ENCODE measurements at regions not wholly inside any gene's neighbourhood (a gene's known extent, or its start where the extent isn't known, plus 50 kb on each side); places are given as distances from the start of the nearest gene placed in this dataset.

- DNase-seq = no peak
Measured at GRCh38 chr17:13740686-13741085, 139.0 kb upstream of the HS3ST3A1 start.

GRCh38 chr17:13741744-13742143, 140.0 kb upstream of the HS3ST3A1 start:
- no peak for DNase-seq

GRCh38 chr17:13743906-13744305, 142.2 kb upstream of the HS3ST3A1 start:
- DNase-seq = no peak

GRCh38 chr17:13746404-13746803, 144.7 kb upstream of the HS3ST3A1 start:
- DNase-seq = no peak

- no peak for DNase-seq
Measured at GRCh38 chr17:13749166-13749890, 147.6 kb upstream of the HS3ST3A1 start.

GRCh38 chr17:13749891-13750235, 148.1 kb upstream of the HS3ST3A1 start:
- no peak for DNase-seq

GRCh38 chr17:13750816-13751793, 149.4 kb upstream of the HS3ST3A1 start:
- no peak for DNase-seq

- no peak for DNase-seq
Measured at GRCh38 chr17:13753154-13753553, 151.4 kb upstream of the HS3ST3A1 start.

- no peak for DNase-seq
Measured at GRCh38 chr17:13753771-13754170, 152.0 kb upstream of the HS3ST3A1 start.

GRCh38 chr17:13755851-13756250, 154.1 kb upstream of the HS3ST3A1 start:
- no peak for DNase-seq

- DNase-seq = no peak
Measured at GRCh38 chr17:13756763-13757162, 155.0 kb upstream of the HS3ST3A1 start.

GRCh38 chr17:13757871-13758270, 156.1 kb upstream of the HS3ST3A1 start:
- DNase-seq = no peak

- no peak for DNase-seq
Measured at GRCh38 chr17:13759518-13760335, 158.0 kb upstream of the HS3ST3A1 start.

GRCh38 chr17:13761038-13761603, 159.4 kb upstream of the HS3ST3A1 start:
- no peak for DNase-seq

GRCh38 chr17:13765701-13766100, 164.0 kb upstream of the HS3ST3A1 start:
- DNase-seq = no peak

GRCh38 chr17:13770702-13771101, 169.0 kb upstream of the HS3ST3A1 start:
- DNase-seq = no peak

- no peak for DNase-seq
Measured at GRCh38 chr17:13775450-13775849, 173.7 kb upstream of the HS3ST3A1 start.

GRCh38 chr17:13776027-13776551, 174.4 kb upstream of the HS3ST3A1 start:
- no peak for DNase-seq

- DNase-seq = no peak
Measured at GRCh38 chr17:13777003-13777402, 175.3 kb upstream of the HS3ST3A1 start.

- DNase-seq = no peak
Measured at GRCh38 chr17:13784434-13785095, 182.8 kb upstream of the HS3ST3A1 start.

- no peak for DNase-seq
Measured at GRCh38 chr17:13785981-13786598, 184.4 kb upstream of the HS3ST3A1 start.

GRCh38 chr17:13787636-13788035, 185.9 kb upstream of the HS3ST3A1 start:
- no peak for DNase-seq

All from inflammatory macrophage treated with lipopolysaccharide for 4 hours (primary cell).